ENCODE measurements at regions not wholly inside any gene's neighbourhood (a gene's known extent, or its start where the extent isn't known, plus 50 kb on each side); places are given as distances from the start of the nearest gene placed in this dataset.
A peak's percentile ranks its signal among the peaks of the same experiment; 100 is the strongest.

DNA sequence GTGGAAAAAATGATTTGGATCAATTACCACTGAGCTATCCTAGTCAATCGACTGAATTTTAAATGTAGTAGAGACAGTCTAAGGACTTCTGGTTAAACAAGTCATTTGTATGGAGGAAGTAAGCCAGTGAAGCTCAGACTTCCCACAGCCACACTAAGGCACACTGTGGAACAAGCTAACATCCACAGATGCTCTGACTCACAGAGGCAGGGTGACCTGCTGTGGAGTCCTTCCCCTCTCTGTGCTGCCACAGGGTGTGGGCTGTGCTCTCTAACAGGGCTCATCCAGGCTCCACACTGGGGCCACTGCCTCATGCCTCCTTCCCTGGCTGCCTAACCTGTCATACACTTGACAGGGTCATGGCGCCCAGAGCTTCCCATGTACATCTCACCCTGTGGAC, 351.0 kb downstream of the GALR1 start:
- no peak for DNase-seq

DNA sequence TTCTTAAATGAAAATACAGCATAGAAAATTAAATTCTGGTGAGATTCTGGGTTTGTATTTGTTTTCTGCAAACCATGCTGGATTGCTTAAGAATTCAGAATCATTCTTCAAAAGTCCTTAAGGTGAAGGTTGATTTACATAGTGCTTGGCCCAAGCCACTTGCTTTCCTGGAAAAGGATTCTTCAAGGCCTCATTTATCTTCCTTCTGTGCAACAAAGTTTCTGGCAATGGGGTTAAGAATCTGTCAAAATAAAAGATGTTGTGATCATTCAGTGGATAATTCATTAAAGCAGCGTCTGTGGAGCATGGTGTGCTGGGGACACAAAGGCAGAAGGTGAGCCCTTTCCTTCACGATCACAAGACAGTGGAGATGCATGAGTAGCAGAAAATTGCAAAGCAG, 351.9 kb downstream of the GALR1 start:
- DNase-seq = no peak

GRCh38 chr18:77607087-77607486, 357.4 kb downstream of the GALR1 start:
- DNase-seq = no peak

DNA sequence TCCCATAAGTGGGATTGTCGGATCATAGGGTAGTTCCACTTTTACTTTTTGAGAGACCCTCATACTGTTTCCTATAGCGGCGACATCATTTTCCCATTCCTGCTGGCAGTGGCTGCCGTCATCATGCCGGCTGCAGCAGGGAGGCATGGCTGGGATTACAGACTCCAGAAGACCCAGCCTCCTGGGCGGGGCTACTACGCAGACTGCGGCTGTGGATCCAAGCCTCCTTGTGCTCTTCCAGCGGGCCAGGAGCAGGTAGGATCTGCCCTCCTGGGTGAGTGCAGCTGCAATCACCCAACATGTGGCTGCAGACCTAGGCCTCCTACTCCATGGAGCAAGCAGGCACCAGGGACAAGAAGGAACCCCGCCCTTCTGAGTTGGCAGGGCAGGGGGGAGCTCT, 359.2 kb downstream of the GALR1 start:
- DNase-seq = no peak

DNA sequence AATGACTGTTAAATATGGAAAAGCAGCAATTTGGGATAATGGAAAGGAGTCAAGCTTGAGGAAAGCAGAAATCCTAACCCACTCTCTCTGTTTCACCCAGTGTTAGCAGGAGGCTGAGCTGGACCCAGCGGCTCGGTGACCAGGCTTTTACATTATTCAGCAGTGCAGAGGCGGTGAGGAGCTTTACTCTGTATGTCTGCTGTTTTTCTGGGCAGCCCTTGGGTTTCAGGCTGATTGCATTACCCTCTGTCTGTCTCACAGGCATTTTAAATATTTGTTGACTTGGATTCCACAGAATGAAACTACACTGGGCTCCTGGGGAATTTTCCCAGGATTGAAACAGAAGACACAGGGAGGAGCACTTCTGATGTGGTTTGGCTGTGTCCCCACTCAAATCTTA, 368.0 kb downstream of the GALR1 start:
- DNase-seq = no peak

DNA sequence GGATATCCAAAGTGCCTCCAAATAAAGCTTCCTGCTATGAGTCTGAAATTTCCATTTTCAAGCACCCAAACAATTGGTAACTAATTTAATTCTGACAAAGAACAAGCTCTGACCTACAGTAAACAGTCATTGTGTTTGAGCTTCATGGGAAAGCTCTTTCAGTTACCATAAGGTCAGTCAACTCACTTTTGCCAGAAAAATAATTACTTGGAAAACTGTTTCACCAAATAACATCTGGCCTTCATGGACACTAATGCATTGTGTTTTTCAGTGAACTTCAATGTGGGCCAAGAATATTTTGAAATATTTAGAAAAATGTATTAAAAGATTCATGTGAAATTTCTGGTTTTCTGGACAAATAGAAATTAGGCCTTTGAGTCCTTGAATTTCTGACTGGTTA, 369.9 kb downstream of the GALR1 start:
- DNase-seq = no peak

DNA sequence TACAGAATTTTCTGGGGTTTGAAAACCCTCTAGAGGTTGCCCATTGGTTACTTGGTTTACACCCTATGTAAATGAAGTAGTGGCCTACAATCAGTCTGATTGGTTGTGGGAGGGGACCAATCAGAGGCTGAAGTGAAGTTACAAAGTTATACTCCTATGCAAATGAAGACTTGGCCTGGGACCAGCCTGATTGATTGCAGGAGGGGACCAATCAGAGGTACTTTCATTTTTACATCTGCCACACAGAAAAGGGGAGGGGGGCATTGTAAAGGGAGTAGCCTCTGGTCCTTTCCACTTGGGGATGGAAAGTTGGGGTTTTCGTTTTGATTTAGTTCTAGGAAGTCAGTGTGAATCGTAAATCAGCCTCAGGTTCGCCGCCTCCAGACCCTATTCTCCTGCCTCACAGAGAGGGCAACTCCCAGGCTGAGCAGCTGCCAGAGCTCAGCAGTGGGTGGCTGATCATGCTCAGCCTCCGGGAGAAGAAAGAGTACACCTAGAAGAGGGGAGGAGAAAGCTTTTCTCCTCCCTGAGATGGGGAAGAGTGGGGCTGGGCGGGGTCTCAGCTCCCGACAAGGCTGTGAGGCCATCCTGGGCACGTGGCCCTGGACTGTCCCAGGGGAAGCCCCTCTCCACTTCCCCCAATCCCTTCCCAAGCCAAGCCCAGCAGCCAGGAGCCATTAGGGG, 372.5 kb downstream of the GALR1 start:
- no peak for DNase-seq

GRCh38 chr18:77632758-77633157, 383.1 kb downstream of the GALR1 start:
- DNase-seq = no peak

DNA sequence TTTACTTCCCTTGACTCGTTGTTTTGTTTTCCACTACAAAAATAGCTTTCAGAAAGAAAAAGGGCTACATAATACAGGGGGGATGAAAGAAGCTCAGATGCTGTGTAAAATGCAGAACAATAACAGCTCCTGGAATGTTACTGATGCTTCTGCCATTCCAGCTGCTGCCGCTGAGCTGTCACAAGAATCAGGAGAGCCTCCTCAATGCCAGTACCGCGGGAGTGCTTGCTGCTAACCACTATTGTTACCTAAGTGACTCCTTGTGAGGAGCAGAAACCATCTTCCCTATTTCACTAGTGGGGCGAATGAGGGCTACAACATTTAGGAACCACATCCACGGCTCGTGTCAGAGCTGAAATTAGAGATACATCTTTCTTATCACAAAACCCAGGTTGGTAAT, 384.8 kb downstream of the GALR1 start:
- no peak for DNase-seq

DNA sequence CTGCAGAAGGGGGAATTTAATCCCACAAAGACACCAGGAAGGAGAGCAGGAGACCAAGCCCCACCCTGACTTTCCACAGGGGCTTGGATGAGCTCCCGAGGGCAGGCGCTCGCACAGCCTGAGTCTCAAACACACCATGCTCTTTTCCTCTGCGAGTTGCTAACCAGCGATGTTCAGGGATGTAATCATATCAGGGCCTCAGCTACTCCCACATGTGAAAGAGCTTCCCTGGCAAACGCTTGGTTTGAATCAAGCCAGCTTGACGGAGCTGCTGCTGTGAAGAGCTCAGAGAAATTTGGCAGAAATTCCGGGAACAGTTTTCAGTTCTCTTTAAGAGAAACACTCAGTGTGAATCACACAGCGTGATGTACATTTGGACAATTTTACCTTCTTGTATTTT, 385.8 kb downstream of the GALR1 start:
- no peak for DNase-seq

GRCh38 chr18:77635858-77636257, 386.2 kb downstream of the GALR1 start:
- no peak for DNase-seq

GRCh38 chr18:77645170-77645872, 395.7 kb downstream of the GALR1 start:
- no peak for DNase-seq

DNA sequence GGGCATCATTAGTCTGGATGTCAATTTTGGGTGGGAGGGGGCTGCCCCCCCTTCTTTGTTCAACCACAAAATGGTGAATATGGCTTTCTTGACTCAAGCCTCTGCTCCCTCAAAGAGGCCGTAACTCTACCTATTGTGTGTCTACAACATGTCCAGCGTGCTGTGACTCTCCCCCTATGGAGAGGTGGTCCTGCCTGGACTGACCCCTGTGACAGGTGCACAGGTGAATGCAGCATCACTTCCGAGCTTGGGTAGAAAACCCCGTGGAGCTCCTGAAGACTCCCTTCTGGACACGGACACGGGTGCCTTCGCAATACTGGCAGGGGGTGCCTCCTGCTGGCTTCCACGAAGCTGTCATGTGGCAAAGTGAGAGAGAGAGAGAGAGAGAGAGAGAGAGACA, 397.8 kb downstream of the GALR1 start:
- no peak for DNase-seq

- DNase-seq = no peak
Observed at GRCh38 chr18:77648411-77648810, 398.8 kb downstream of the GALR1 start.

DNA sequence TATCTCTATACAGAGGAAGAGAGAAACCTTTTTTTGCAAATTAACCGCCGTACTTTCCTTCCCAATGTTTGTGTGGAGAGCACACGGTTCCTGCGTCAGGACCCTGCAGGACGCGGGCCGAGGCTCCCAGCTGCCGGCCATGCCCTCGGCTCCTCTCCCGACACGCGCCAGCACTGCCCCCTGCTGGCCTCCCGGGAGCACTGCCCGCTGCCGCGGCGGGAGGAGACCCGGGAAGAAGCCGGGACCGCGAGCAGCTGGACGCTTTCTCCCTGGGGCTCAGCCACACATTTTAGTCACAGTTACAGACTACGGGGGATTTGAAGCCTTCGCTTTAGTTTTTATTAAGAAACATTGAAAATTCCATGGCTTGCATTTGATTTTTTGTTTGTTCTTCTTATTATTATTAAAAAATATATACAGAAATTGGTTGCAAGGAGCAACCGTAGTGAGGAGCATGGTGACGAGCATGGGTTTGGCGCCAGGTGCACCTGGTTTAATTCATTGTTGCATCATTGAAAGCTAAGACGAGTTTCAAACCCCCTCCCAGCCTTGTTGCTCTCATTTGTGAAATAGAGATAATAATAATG, 401.2 kb downstream of the GALR1 start:
- peak; percentile 40 to 62 for DNase-seq

- DNase-seq = no peak
Observed at GRCh38 chr18:77651441-77651840, 401.8 kb downstream of the GALR1 start.

- DNase-seq = no peak
Observed at GRCh38 chr18:77653792-77654191, 404.1 kb downstream of the GALR1 start.

DNA sequence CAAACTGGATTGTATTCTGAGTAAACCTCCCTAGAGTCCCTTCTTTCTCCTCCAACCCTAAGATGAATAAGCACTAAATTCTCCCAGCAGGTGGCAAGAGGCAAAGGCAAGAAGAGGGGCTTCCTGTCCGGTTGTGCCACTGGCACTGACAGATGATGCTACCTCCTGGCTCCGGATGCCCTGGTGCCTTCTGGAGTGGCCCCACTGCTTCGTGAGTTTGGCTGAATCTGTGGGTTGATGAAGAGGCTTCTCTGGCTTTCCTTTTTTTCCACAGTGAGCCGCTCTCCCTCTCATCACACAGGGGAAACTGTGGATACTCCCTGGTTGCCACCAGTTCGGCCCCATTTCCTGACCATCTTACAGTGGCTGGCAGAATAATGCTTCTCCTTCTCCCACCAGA, 404.7 kb downstream of the GALR1 start:
- no peak for DNase-seq

DNA sequence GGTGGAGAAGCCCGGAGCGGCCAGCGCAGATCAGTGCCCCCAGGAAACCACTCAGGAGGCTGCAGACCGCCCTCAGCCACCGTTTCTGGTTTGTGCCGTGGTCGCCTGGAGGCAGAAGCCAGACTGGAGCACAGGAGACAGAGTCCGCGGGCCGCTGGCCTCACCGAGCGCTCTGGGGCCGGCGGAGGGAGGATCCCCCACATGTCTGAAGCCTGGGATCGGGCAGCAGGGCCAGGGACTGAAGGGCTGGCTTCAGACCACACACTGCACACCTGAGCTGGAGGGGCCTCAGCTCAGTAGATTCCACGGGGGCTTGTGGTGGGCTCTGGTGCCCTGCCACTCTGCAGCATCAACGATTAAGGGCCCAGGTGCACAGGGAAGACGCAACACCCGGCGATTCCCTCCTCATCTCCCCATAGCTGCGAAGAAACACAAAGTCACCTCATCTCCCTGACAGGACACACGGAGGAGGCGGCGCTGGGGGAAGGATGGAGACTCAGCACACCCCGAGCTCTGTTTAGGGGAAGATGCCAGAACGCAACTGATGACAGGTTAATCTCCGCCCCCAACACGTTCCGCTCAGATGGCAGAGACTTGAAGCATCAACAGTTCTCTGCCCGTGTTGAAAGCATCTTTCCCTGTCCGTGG, 408.1 kb downstream of the GALR1 start:
- DNase-seq = no peak

GRCh38 chr18:77658299-77658662, 408.6 kb downstream of the GALR1 start:
- no peak for DNase-seq

DNA sequence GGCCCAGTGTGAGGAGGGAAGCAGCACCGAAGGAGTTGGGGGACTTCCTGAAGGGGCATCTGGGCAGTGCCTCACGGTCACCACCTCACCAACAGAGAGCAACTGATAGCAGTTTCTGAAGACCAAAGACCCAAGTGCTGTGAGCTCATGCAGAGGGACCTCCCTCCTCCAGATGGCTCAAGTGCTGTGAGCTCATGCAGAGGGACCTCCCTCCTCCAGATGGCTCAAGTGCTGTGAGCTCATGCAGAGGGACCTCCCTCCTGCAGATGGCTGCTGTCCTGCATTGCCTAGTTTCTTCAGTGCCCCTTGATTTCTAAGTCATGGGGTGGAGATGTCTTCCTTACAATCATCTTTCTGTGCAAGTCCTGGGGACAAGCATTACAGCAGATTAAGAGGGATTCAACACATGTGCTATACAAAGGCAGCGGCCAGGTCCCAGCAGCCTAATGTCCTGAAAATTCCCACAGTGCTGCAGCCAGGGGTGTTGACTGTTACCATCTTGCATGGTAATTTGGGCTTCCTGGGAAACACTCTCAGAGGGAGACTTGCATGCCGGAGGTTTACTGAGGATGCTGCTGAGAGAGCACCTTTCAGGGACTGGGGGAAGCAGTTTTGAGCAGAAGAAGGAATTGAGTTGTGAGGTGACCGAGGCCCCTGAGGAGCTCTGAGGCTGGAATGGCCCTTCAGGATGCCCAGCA, 409.3 kb downstream of the GALR1 start:
- DNase-seq = no peak

DNA sequence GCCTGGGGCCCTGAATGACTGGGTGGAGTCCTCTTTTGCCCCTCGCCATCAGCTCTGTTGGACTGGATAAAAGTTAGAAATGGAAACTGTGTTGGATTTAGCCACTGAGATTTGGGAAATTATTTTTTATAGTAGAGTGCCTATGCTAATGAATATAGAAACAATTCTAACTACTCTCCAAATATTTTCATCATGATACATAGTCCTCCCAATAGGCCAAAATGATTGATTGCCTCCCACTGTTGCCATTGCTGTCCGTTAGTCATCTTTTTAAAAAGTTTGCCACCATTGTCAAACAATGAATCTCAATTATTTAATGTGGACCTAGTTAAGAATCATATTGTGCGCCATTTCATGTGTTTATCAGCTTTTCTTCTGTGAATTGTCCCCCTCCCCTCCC, 417.0 kb downstream of the GALR1 start:
- no peak for DNase-seq

DNA sequence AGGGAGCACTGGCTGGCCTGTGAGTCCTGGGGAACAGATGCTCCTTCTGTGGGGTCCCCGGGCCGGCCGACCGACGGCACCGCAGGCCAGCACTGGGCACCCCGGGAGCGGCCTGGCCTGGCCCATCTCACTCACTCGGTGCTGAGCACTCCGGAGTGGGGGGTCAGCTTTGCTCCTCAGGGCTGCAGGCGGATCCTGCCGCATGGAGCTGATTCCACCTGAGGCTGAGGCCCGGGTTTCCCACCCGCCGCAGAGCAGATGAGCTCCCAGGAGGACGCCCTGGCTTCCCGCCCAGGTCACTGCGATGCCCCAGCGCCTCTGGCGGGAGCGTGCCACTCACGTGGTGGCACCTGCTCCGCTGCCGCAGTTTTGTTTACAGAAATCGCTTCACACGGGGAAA, 418.6 kb downstream of the GALR1 start:
- no peak for DNase-seq

All from NCI-H187 (cell line).